Stimulated activated CD4-positive, alpha-beta T cell treated with anti-CD3 and anti-CD28 coated beads, Interleukin-12 subunit alpha, Interleukin-12 subunit beta, amount 100 ng/mL, for 24 hours (primary cell): ENCODE measurements at regions not wholly inside any gene's neighbourhood (a gene's known extent, or its start where the extent isn't known, plus 50 kb on each side); places are given as distances from the start of the nearest gene placed in this dataset.

Experiments
- DNase-seq, 2 experiments: peaks; one replicate each; pipeline ENCODE4 v3.0.0-alpha.2; 2020; ENCODE audit warnings: low read depth in 2 of 2

DNA sequence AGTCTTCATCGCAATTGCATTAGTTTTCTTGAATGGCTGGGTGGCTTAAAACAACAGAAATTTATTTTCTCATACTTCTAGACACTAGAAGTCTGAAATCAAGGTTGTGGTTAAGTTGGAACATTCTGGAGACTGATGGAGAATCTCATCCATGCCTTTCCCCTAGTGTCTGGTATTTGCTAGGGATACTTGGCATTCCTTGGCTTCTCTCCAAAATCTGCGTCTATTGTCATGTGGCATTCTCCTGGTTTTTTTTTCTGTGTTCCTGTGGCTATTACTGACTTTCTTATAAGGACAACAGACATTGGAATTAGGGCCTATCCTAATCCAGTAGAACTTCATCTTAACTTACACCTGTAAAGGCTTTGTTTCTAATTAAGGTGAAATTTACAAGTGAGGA, 272.8 kb upstream of the EPHA5 start:
- DNase-seq: no peak

DNA sequence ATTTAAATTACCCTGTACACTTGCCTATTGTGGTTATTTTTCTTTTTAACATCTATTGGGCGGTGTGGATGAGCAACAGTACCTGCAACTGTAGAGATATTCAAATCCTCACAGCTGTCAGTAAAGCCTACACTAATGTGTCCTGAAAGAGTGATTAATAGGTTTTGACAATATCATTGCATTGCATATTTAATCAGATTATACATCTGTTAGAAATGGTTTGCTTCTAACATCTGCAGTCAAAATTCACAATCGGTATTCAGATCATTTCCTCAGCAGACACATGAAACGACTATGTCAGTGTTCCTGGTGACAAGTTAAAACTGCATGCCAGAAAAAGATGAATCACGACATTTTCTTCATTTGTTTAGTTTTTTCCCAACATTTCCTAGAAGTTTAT, 254.6 kb upstream of the EPHA5 start:
- DNase-seq: no peak

DNA sequence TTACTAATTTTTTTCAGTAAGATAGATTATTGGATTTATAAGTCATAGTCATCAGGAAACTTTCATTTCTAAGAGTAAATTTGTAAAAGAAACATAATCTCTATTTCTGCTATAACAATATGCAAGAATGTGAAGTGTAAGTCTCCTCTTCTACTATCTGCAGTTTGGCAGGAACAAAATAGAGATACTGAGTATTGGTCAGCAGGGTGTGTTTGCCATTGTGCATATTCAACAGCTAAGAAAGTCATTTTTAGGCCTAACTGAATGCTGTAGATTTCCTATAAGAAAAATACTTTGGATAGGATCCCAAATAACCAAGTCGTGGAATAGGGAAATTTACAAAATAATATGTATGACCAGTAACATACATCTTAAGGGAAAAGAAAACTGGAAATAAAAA, 253.3 kb upstream of the EPHA5 start:
- DNase-seq: no peak

DNA sequence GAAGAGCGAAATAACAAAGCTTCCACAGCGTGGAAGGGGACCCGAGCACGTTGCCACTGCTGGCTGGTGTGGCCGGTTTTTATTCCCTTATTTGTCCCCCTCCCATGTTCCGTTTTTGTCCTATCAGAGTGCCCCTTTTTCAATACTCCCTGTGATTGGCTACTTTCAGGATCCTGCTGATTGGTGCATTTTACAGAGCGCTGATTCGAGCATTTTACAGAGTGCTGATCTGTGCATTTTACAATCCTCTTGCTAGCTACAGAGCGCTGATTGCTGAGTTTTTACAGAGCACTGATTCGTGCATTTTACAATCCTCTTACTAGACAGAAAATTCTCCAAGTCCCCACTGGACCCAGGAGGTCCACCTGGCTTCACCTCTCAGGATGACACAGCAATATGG, 250.9 kb upstream of the EPHA5 start:
- no peak for DNase-seq

DNA sequence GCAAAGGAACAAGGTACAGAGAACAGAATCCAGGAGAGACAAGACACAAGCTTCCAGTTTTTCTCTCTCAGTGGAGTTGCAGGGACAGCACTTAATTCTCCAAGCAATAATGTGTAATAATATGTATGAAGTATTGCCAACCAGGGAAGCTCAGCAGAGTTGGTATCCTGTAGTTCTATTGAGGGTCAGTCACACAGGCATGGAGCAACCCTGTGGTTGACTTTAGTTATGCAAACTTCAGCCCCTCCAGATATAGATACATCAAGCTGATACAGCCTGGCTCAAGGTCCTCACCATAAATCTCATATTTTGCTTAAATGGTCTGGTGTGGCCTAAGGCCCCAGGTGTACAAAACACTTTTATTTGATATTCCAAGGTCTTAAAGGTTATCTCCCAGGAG, 248.6 kb upstream of the EPHA5 start:
- DNase-seq: no peak

DNA sequence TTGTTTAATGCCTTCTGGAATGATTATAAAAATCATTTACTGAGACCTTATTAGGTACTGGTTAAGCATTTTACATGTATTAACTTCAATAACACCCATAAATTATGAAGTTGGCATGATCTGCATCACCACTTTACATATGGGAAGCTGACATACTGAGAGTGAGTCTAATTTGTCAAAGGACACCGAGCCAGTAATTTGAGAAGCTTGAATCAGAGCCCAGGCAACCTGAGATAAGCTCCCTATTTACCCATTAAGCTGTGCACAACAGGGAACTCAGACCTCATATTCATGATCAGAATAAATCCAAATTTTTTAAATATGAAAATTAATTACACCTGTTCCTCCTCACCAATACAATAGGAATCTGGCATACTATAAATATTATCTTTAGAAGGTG, 247.9 kb upstream of the EPHA5 start:
- DNase-seq: no peak

DNA sequence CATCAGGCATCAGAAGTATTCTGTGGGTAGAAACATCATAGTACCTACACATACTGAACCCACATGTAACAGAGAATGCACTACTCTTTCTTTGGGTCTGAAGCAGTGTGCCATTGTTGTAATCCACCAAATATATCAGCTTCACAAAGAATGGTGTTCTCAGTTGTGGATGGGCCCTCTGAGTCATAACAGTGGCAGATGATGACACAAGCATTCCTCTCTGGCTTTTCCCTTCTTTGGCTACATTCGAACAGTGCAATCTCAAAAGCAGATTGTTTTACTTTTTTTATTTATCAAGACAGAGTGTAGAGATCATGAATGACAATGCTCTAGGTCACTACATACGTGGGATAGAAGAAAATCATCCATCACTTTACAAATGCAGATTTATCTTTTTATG, 247.2 kb upstream of the EPHA5 start:
- DNase-seq: no peak

DNA sequence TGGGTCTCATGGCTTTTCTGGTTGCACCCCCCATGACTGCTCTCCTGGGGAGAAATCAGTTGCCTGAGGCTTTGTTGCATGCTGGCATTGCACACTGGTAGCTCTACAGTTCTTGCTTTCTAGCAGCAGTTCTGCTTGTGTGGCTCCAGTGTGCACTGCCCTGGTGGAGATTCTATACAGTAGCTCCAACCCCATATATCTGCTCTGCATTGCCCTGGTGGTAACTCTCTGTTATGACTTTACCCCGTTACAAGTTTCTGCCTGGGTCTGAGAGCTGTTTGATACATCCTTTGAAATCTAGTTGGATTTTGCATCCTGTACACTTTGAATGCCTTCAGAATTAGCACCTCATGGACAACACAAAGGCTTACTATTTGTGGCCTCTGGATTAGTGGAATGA, 241.4 kb upstream of the EPHA5 start:
- DNase-seq: no peak

DNA sequence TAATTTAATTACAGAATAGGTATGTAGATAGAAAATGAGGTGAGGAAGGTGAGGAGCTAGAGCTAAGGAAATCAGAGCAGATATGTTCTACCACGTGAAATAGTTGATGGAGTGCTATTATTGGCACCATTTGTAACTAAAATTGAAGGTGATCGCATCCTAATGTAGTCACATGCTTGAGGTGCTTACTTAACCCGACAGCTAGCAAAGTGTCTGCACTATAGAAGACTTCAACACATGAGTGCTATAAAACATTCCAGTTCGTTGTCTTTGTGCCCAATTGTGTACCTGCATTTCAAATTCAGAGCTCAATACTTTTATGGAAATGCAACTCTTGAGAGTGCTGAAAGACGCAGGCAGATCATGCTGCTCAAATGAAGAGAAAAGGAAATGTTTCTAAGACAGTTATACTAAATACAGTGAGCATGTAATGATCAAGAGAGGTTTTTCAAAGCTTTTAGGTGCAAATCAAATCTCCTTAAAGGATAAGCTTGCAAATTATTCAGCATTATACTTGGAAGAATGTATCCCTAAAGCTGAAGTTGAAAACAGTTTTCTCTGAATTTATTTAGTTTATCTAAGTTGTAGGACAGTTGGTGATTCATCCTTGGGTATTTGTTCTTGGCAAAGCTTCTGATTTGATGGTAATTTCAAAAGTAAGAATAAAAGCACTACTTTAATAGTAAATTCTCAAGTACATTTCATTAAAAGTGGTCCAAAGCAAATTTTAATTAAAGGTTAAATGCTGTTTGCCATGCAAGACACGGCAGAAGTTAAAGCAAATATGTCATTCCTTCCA, 223.9 kb upstream of the EPHA5 start:
- DNase-seq: no peak

DNA sequence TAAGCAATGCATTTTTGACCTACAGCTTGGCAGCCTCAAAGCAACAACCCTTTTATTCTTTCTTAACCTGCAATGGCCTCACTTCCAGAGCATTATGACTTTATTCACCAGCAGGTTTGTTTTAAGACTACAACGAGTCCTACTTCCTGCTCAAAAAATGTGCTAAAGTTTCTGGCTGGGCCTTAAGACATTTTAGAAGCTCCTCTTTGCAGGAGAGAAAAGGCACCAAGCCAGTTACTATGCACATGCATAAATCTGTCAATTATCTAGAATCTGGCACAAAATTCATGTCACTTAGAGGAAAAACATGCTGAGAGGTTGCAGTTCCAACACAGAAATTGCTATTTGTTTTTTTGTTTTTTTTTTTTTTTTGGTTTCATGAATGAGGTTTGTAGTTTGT, 223.0 kb upstream of the EPHA5 start:
- no peak for DNase-seq

DNA sequence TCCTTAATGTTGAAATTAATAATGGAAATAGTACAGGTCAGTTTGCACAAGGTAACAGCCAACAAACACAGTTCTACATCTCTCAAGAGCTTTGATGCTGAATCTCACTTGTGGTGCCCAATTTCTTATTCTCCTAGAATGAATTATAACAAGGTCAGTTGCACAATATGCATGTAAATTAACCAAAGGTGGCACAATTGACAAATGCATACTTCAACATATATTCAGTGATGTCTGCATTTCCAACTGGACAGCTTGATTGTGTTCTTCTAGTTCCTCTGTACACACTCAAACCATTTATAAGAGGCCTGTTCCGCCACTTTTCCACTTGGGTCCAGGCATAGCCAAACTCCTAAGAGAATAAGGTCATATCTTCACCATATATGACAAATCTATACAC, 210.3 kb upstream of the EPHA5 start:
- DNase-seq: no peak

DNA sequence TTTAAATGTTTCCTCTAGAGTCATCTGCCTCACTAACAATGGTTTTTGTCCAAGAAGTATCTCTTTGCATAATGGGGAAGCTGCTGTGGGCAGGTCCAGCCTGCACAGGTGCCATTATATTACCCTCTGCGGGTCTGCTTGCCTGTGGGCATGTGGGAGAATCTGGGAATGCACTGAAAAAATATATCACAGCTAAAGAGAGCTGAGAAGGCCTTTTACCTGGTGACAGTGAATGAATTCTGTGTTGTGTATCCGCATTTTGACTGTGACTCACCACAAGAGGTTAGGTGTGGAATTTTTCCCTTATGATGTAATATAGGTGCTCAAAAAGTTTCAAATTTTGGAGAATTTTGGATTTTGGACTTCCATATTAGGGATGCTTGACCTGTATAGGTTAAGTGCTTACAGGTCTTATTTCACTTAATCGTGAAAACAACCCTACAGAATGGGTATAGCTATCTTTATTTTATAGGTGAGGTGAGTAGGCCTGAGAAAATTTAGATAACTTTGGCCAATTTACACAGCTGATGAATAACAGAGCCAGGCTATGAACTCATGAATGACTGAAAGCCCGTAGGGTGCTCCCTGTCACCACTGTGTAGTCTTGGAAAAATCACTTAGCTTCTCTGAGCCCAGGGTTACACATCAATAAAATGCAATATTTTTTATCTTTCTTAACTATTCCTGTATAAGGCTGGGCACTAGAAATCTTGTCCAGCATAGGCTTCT, 198.0 kb upstream of the EPHA5 start:
- no peak for DNase-seq

DNA sequence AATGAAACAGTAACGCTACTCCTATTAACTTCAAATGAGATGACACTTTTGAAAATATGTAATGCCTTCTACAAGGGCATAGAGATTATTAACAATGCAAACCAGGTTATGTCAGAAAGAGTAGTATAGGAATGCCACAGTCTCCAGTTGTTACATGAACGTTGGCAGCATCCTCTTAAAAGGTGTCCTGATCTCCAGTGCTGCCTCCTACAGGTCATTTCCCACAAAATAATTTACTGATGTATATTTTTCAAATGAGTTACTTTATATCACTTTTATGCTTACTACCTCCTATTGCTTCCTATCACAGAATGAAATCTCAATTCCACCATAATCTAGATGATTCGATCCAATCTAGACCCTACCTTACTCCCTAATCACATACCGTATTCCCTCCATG, 195.2 kb upstream of the EPHA5 start:
- DNase-seq: no peak

DNA sequence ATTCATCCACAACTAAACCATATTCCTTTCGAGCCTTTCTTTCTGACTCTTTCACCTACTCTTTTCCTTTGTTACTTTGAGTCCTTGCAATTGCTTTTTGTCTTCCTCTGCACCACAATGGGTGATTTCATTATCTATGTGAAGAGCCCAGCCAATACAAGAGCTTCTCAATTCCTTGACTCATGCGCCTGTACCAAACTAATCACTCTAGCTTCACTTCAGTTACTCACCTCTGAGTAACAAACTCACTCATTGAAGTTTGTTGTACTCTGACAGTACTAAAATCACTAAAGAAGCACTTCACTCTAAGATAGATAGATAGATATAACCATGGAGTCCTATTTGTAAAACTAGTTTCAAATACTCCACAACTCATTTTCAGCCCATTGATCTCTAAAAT, 191.7 kb upstream of the EPHA5 start:
- no peak for DNase-seq

DNA sequence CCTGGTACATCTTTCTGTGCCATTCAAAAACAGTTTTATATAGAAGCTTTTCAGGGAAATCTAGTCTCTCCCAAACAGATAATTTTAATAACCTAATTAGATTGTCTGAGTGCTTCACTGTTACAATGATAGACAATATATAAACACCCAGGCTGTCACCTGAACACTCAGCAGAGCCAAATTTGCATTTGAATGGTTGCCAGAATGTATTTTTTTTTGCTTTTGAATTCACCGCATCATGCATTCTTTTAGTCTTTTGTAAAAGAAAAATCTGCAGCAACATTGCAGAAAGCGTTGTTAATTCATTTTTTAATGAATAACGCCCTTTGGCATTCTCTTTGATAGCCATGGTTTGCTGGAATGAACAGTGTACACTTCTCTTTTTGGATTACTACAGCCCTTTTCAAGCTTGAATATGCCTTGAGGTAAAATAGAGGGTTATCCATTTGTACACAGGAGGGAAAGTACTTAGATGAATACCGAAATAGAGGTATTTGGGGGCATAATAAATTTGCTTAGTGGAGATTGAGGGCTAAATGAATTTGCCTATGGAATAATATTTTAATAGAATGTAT, 175.0 kb upstream of the EPHA5 start:
- DNase-seq: no peak

DNA sequence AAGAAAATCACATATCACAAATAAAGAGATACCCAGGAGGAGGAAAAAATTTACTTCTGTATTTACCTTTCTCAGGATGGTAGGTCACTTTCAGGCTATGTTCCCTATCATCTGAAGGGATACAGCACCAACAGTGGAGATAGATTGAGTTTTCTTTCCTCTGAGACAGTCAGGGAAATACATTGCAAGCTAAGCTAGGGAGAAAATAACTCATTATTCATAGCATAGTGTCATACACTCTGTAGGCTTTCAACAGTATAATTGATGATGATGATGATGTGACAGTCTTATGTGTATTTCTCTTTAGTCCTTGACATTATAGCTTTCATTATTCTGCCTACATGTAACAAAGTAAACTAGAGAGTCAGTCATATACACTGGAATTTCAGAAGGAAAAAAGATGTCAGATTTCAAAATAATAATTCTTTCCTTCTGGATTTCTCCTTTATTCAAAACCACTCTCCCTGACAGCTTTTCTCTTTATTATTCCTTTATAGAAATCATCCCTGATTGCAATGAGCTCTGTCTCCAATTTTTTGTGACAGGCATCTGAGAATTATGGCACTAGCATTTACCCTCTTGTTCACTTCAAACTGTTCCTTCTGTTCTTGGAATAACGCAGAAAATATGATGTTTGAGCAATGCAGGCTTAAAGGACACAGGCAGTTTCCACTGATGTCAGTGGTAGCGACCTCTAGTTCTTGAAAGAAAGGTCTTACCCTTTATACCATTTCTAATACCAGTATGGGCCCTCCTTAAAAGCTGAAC, 169.1 kb upstream of the EPHA5 start:
- DNase-seq: no peak

DNA sequence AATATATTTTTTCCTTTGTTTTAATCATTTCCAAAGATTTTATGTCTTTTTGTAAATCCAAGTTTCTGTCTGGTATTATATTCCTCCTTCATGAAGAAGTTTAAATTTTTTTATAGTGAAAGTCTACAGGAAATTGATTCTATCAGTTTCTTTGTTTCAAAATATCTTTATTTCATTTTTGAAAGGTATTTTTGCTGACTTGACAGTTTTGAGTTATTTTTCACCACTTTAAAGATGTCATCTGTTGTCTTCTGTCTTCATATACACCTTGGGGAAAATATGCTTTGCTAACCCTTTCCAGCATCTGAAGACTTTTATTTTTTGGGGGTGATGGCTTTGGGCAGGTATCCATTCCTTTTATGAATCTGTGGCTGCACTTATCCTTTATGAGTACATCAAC, 164.4 kb upstream of the EPHA5 start:
- no peak for DNase-seq

DNA sequence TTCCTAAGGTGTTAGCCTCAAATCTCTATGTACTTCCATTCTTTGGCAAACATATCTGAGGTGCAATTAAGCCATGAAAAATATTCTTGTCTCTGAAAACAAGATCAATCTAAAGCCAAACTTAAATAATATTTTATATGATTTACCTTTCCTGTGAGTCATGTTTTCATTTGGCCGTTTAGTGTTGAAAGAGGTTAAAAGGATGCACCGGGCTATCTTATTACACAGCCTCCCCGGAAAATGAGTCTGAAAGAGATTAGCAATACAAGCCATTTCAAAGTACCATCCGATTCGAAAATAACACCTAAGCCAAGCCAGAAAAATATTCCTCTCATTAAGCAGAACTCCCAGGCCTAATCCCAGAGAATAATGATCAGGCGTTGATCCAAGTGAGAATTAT, 161.5 kb upstream of the EPHA5 start:
- DNase-seq: no peak

DNA sequence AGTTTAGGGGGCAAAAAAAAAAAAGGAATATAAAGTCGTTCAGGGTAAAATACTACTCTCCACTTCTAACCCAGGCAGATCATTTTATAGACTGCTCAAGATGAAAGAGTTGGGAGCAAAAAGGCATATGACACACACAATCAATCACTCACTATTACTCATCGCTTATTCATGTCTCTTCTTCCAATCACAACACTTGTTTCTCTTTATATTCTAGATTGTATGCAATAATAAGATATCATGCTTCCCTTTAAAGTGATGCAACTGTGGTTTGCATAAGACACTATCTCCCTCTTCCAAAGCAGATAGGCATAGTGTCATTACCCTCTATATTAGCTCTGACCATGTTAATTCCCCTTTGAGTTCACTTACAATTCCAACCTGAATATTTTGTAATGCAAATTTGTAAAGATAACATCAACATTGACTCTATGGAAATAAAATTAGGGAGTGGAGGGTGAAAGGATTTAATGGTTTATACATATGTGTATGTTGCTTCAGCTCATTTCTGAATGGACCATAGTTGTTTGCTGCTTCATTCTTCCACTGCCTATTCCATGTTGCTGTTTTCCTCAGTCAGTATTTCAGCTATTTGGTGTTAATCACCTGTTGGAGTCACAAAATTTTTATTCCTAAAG, 154.9 kb upstream of the EPHA5 start:
- DNase-seq: no peak

DNA sequence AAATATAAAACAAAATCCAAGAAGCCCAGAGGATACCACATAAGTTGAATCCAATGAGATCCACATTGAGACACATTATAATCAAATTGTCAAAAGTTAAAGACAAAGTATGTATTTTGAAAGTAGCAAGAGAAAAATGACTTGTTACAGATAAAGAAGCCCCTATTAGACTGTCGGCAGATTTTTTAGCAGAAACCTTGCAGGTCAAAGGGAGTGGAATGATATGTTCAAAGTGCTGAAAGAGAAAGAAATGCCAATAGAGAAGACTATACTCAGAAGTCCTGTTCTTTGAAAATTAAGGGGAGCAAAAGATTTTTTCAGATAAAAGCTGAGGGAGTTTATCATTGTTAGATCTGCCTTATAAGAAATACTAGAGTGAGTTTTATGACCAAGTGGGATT, 148.9 kb upstream of the EPHA5 start:
- DNase-seq: no peak

DNA sequence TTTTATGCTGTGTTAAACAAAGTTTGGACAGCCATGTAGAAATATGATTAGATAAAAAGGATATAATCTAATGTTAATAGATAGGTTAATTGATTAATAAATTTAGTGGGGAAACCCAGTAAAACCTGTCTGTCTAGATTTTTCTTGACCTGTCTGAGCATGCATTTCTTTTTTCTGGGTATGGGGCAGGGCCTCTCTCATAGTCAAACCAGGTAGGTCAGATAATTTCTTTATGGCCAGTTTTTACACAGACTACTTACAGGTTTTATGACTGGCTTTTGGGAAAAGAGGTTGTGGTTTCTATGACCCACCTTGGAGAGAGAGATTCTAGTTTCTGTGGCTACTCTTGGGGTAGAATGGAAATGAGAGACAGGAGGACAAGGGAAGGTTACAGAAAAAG, 135.6 kb upstream of the EPHA5 start:
- no peak for DNase-seq

DNA sequence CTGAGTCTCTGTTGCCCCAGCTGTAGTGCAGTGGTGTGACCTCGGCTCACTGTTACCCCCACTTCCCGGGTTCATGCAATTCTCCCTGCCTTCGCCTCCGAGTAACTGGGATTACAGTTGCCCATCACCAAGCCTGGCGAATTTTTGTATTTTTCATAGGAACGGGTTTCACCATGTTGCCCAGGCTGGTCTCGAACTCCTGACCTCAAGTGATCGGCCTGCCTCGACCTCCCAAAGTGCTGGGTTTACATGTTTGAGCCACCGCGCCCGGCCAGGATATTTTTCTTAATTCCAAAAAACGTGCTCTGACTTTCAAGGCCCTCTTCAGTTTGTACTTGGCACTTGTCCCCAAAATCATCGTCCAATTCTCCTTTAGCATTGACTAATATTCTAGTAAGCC, 129.2 kb upstream of the EPHA5 start:
- DNase-seq: no peak
